HCT116 (cell line): ENCODE measurements at regions not wholly inside any gene's neighbourhood (a gene's known extent, or its start where the extent isn't known, plus 50 kb on each side); places are given as distances from the start of the nearest gene placed in this dataset.

ENCODE experiments used
- POLR2A ChIP-seq: IDR thresholded peaks from 2 replicates; pipeline ENCODE4 v1.7.0; 2011; ENCODE audit warnings: borderline replicate concordance; ENCODE audit not compliant: insufficient read depth, insufficient read length; ENCODE audit errors: extremely low read depth
- POLR2AphosphoS5 ChIP-seq: IDR thresholded peaks from 2 replicates; pipeline ENCODE4 v1.6.1; 2011; ENCODE audit warnings: mild to moderate bottlenecking, low read depth, low read length, moderate library complexity
- SIN3A ChIP-seq: IDR thresholded peaks from 2 replicates; pipeline ENCODE4 v1.6.1; 2012; ENCODE audit warnings: low read depth
- TF ChIP-seq, protein P1 (sequence below), 3 experiments: fragments of 200-600 bp in 1 of 3; sonication (generic) in 1 of 3; IDR thresholded peaks in 2 of 3; conservative IDR thresholded peaks in 1 of 3; 2 replicates each; pipeline ENCODE4 v1.5.1; 2012 to 2017; ENCODE audit warnings: low read depth in 2 of 3, low read length in 2 of 3, antibody characterized with exemption in 1 of 3, borderline replicate concordance in 1 of 3, control low read depth in 1 of 3, mild to moderate bottlenecking in 1 of 3, mixed read lengths in 1 of 3, mixed run types in 1 of 3, moderate library complexity in 1 of 3; ENCODE audit not compliant: insufficient read depth in 1 of 3

GRCh38 chr3:140763532-140763931 lies 85.7 kb downstream of the TRIM42 start:
- TF ChIP-seq POLR2AphosphoS5 (no peak), SIN3A (no peak), POLR2A (no peak)
- TF ChIP-seq, protein P1, sequence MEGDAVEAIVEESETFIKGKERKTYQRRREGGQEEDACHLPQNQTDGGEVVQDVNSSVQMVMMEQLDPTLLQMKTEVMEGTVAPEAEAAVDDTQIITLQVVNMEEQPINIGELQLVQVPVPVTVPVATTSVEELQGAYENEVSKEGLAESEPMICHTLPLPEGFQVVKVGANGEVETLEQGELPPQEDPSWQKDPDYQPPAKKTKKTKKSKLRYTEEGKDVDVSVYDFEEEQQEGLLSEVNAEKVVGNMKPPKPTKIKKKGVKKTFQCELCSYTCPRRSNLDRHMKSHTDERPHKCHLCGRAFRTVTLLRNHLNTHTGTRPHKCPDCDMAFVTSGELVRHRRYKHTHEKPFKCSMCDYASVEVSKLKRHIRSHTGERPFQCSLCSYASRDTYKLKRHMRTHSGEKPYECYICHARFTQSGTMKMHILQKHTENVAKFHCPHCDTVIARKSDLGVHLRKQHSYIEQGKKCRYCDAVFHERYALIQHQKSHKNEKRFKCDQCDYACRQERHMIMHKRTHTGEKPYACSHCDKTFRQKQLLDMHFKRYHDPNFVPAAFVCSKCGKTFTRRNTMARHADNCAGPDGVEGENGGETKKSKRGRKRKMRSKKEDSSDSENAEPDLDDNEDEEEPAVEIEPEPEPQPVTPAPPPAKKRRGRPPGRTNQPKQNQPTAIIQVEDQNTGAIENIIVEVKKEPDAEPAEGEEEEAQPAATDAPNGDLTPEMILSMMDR (IDR thresholded peaks at IDR 0.05 in 2 of 3, conservative IDR thresholded peaks at IDR 0.05 in 1 of 3; ENCODE audit: borderline replicate concordance in 1 of 3, insufficient read depth in 1 of 3, low read depth in 2 of 3, low read length in 2 of 3) = no peak
